ENCODE measurements at regions not wholly inside any gene's neighbourhood (a gene's known extent, or its start where the extent isn't known, plus 50 kb on each side); places are given as distances from the start of the nearest gene placed in this dataset.
A peak's percentile ranks its signal among the peaks of the same experiment; 100 is the strongest.

DNA sequence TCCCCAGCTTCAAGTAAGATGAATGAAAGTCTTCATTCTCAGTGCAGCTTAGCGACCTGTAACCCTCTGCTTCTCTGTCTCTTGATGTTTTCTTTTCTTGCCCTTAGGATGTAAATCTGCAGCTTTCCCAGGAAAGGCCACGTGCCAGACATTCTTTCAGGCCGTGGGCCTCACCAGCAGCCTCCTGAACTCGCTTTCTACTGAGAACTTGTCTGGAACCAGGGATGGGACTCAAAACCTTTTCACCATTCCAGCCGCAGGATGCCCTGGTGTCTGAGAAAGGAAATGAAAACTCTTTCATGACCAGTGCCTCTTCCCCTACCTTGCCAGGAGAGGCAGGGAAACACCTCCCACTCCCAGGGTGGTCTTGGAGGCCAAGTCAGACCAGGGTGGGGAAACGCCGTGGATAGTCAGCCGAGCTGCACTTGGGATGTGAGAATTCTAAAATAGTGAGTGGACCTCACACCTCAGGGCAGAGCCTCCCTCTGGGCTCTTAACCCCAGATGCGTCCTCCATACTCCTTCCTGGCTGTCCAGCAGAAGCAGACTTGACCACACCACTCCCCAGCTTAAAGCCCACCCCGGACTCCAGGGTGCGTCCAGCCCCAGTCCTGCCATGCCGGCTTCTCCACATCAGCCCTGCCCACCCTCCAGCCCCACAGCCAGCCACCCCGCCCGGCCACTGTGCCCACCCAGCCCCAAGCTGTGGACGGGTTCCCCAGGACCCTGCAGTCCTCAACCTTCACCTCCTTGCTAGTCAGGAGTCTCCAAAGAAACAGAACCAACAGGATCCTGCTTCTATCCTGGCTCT lies 115.5 kb downstream of the TWIST2 start:
- Mint-ChIP-seq H3K27me3 (ENCODE audit: low read depth) (peaks cover under 1% of the 10 kb centered on the region), H3K36me3 (ENCODE audit: low read depth) (no peaks in the 10 kb centered on the region), H3K4me3 (no peak overlapping the region), H3K9me3 (peaks cover 3% of the 10 kb centered on the region), H3K4me1 (ENCODE audit: low read depth) (no peaks in the 10 kb centered on the region), H3K27ac (no peak overlapping the region)
- intact Hi-C loops (cut with micrococcal nuclease), result no loop called here
- no peak for DNase-seq
- CTCF ChIA-PET, result no interaction called here

DNA sequence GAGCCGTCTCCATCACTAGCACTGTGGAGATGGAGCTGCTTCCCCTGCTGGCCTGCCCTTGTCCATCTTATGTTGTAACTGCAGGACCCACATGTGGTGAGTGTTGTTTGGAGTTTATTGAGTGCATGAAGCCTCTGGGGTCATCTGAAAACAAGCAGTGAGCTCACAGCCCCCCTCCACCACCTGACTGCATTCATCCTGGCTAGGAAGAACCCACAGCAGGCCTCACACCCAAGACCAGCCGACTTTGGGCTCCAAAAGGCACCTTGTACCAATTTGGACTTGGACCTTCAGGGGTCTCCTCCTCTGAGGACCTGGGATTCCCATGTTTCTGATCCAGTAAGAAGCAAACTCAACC lies 116.1 kb downstream of the TWIST2 start:
- intact Hi-C loops (cut with micrococcal nuclease), result no loop called here
- H3K36me3 Mint-ChIP-seq (ENCODE audit: low read depth), result no peaks in the 10 kb centered on the region
- peaks cover 3% of the 10 kb centered on the region for H3K9me3 Mint-ChIP-seq
- H3K4me1 Mint-ChIP-seq (ENCODE audit: low read depth), result no peaks in the 10 kb centered on the region
- DNase-seq, result no peak
- H3K27ac Mint-ChIP-seq, result no peak overlapping the region
- CTCF ChIA-PET, result no interaction called here
- no peak overlapping the region for H3K4me3 Mint-ChIP-seq
- H3K27me3 Mint-ChIP-seq (ENCODE audit: low read depth), result no peaks in the 10 kb centered on the region

DNA sequence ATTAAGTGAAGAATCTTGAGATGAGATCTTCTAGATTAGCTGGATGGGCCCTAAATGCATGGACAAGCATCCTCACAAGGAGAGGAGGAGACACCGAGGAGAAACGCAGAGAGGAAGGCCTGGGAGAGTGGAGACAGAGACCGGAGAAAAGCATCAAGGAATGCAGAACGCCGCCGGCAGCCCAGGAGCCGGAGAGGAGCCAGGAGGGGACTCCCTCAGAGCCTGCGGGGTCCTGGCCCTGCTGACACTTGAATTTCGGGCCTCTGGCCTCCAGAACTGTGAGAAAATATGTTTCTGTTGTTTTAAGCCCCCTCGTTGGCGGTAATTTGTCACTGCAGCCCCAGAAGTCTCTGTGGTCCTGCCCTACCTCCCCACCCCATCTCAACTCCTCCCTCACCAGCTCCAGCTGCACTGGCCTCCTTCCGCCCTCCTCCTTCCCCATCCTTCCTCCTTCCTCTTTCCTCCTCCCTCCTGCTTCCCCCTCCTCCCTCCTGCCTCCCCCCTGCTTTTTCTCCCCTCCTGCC lies 116.7 kb downstream of the TWIST2 start:
- CTCF ChIA-PET, result no interaction called here
- H3K27ac Mint-ChIP-seq, result no peak overlapping the region
- no peaks in the 10 kb centered on the region for H3K4me1 Mint-ChIP-seq (ENCODE audit: low read depth)
- H3K27me3 Mint-ChIP-seq (ENCODE audit: low read depth), result no peaks in the 10 kb centered on the region
- intact Hi-C loops (cut with micrococcal nuclease), result no loop called here
- no peaks in the 10 kb centered on the region for H3K36me3 Mint-ChIP-seq (ENCODE audit: low read depth)
- no peak overlapping the region for H3K4me3 Mint-ChIP-seq
- DNase-seq, result no peak
- H3K9me3 Mint-ChIP-seq, result peaks cover 3% of the 10 kb centered on the region

DNA sequence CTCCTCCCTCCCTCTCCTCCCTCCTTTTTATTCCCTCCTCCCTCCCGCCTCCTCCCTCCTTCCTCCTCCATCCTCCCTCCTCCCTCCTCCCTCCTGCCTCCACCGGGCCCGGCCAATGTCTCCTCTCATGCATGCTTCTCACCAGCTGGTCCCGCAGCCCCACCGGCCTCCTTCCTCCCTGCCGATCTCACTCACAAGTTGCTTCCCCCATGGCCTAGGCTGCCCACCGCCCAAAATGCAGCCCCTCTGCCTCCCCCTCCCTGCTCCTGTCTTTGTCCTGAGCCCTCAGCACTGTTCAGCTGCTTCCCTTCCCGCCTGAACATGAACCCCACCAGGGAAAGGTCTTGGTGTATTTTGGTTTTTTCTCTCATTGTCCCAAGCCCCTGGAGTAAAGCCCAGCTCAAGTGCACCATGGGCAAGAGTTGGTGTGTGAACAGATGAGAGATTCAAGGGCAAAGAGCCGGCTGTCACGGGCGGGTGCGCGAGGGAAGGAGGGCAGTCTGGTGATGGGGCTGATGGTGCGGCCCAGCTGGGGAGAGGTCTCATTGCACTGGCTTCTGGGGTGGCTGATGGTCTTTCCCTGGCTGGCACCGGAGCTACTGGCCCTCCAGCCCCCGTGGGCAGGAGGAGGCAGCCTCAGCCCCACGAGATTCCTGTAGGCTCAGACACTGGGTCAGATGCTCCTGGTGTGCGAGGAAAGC lies 117.6 kb downstream of the TWIST2 start:
- Mint-ChIP-seq H3K27ac (no peak overlapping the region), H3K9me3 (no peaks in the 10 kb centered on the region), H3K4me3 (no peak overlapping the region), H3K36me3 (ENCODE audit: low read depth) (no peaks in the 10 kb centered on the region), H3K4me1 (ENCODE audit: low read depth) (no peaks in the 10 kb centered on the region), H3K27me3 (ENCODE audit: low read depth) (peaks cover 2% of the 10 kb centered on the region)
- intact Hi-C loops (cut with micrococcal nuclease), result no loop called here
- CTCF ChIA-PET, result no interaction called here
- no peak for DNase-seq

DNA sequence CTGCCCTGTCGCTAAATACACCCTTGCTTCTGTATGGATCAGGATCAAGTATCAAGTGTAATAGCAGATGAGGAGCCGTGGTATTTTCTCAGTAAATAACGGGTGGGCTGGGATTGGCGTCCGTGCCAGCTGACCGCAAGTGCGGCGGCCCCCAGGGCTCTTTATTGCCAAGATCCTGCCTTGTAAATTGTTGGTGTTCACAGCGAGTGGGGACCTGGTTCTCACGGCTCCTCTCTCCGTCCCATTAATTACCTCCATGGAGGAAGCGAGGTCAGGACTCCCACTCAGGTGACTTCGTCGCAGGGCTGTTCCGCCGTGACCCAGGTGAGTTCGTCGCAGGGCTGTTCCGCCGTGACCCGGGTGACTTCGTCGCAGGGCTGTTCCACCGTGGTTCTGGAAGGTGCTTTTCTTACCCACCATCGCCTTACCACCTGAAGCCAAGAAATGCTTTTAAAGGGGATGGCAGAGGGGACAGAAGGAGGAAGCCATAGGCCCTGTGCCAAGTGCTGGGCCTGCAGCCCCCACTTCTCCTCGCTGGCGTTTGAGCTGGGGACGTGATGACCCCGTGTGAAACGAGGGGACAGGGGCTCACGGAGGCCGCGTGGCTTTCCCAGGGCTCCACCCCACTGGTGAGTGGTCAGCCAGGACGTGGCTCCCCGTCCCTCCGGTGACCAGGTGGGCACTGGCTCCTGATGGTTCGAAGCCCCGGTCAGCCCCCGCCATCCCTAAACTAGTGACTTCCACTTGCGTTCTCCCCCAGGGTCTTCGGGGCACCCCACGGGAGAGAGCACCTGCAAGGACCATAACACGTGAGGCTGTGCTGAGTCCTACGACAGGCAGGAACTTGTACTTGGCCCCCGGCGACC lies 118.4 kb downstream of the TWIST2 start:
- intact Hi-C loops (cut with micrococcal nuclease), result no loop called here
- CTCF ChIA-PET, result no interaction called here

DNA sequence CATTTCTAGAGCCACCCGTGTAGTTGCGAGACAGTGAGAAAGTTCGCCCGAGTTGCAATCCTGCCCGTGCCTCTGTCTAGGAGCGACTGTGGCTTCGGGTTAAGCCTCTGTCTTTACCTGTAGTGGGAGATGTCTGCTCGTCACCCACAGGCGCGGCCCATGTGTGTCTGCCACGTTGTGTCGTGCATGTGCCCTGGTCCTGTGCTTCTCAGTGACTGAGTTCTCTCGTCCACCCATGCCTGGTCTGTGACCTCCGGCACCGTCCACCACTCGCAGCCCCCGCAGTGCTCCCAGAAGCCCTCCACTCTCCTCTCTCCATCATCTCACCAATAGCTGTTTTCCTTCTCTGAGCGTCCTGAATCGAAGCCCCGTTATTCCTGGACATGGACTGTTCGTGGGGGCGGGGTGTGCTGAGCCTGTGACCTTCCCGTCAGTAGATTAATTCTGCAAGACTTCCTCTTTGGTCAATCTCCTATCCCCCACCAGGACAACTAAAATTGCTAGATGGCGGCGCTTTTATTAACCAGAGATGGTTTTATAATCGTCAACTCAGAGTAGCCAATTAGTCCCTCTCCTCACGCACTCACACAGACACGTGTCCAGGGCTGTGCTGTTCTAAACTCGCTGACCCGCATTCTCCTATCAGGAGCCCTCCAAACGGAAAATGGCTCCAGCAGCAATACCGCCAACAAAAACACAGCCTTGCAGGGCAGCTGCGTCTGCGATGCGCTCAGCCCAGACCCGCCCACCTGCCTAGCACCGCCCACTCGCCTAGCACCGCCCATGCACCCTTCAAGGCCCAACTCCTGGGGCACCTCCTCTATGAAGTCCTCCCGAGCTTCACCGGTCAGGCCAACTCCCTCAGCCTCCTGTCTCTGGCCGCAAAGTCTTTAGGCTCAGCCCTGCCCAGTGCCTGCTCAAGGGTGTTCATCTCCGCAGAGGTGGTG lies 119.4 kb downstream of the TWIST2 start:
- Mint-ChIP-seq H3K27ac (no peak overlapping the region), H3K27me3 (ENCODE audit: low read depth) (peaks cover 5% of the 10 kb centered on the region), H3K9me3 (no peaks in the 10 kb centered on the region), H3K4me1 (ENCODE audit: low read depth) (no peaks in the 10 kb centered on the region), H3K4me3 (no peak overlapping the region), H3K36me3 (ENCODE audit: low read depth) (no peaks in the 10 kb centered on the region)
- CTCF ChIA-PET, result no interaction called here
- intact Hi-C loops (cut with micrococcal nuclease), result no loop called here
- DNase-seq, result no peak

More for the DNA sequence above, 118.4 kb downstream of the TWIST2 start:
- Mint-ChIP-seq H3K9me3 (no peaks in the 10 kb centered on the region), H3K27ac (no peak overlapping the region), H3K27me3 (ENCODE audit: low read depth) (peaks cover 2% of the 10 kb centered on the region), H3K4me3 (no peak overlapping the region), H3K4me1 (ENCODE audit: low read depth) (no peaks in the 10 kb centered on the region), H3K36me3 (ENCODE audit: low read depth) (no peaks in the 10 kb centered on the region)
- no peak for DNase-seq

DNA sequence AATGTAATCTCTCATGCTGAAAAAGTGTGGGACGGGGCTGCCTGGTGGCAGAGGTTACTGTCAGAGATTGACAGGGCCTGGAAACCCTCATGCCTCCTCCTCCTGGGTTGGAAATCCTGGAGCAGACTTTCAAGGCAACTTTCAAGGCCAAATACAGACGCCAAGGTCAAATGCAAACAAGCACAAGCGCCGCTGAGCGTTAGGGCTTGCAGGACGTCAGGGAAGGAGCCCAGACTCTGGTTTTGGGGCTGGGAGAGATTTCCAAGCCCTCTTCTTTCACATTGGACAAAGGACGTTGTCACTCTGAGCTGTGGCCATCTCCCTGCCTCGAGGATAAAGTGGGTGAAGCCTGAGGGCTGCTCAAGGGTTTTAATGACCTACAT lies 120.1 kb downstream of the TWIST2 start:
- CTCF ChIA-PET, result interaction anchor here (0.9 to 1.0 kb wide), 3 partner anchors 10 to 19 kb away, joined by 3 read pairs; no protein-coding TSS in a partner anchor
- H3K36me3 Mint-ChIP-seq (ENCODE audit: low read depth), result no peaks in the 10 kb centered on the region
- no peaks in the 10 kb centered on the region for H3K9me3 Mint-ChIP-seq
- DNase-seq, result no peak
- H3K4me3 Mint-ChIP-seq, result no peak overlapping the region
- H3K27ac Mint-ChIP-seq, result no peak overlapping the region
- H3K27me3 Mint-ChIP-seq (ENCODE audit: low read depth), result peaks cover 6% of the 10 kb centered on the region
- intact Hi-C loops (cut with micrococcal nuclease), result no loop called here
- no peaks in the 10 kb centered on the region for H3K4me1 Mint-ChIP-seq (ENCODE audit: low read depth)

DNA sequence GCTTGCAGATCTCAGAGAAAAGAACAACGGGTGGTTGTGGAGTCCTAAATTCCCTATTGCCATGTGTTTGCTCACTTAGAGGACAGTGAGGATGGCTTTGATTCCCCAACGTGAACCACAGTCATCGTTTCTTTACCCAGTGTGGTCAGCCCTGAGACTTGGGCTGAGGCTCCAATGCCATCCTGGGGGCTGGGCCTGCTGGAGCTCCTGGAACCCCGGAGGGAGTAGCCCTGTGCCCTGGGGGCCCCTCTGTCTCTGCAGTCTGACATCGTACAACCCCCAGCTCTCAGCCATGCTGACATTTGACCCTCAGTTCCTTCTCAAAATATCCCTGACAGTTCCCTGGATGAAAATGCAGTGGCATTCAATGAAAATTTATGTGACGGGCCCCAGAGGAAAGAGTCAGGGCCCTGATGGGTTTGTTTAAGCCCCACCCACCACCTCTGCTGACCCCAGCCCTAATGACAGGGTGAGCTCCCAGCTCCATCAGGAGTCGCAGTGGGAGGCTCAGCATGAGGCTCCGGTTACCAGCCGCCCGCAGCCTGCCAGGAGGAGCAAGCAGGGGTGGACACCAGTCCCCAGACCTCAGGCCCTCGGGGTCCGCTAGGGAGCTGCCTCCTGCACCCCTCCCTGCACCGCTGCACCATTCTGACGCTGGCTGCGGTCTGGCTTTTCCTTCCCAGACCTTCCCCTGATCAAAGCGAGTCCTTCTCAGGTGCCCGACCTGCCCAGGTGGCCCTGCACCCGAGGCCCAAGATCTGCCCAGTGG lies 120.9 kb downstream of the TWIST2 start:
- Mint-ChIP-seq H3K27me3 (ENCODE audit: low read depth) (peaks cover 6% of the 10 kb centered on the region), H3K4me1 (ENCODE audit: low read depth) (no peaks in the 10 kb centered on the region), H3K4me3 (no peak overlapping the region), H3K9me3 (no peaks in the 10 kb centered on the region), H3K27ac (no peak overlapping the region), H3K36me3 (ENCODE audit: low read depth) (no peaks in the 10 kb centered on the region)
- intact Hi-C loops (cut with micrococcal nuclease), result no loop called here
- DNase-seq, result no peak
- CTCF ChIA-PET, result interaction anchor here (0.7 to 1.0 kb wide), 4 partner anchors 11 to 21 kb away, joined by 3 read pairs; no protein-coding TSS in a partner anchor

DNA sequence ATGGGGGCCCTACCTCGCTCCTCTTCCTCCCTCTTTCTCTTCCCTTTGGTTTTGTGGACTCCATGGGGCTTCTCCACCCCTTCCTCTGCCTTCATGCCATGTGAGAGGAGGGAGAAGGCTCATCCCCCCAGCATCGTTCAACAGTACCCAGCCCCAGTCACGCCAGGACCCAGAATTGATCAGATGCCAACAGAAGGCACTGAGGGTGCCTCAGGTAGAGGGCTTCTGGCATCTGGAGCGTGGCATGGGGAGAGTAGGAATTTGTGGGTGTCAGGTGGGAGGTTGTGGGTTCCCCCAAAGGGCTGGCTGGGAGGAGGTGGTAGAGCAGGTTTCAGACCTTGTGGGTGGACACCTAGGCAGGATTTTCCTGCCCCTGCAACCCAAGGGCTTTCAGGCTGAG lies 122.0 kb downstream of the TWIST2 start:
- DNase-seq, result no peak
- CTCF ChIA-PET, result interaction anchor here (0.7 kb wide), 1 partner anchor 22 kb away, joined by 3 read pairs; no protein-coding TSS in a partner anchor
- Mint-ChIP-seq H3K27me3 (ENCODE audit: low read depth) (peaks cover 6% of the 10 kb centered on the region), H3K9me3 (no peaks in the 10 kb centered on the region), H3K4me1 (ENCODE audit: low read depth) (no peaks in the 10 kb centered on the region), H3K36me3 (ENCODE audit: low read depth) (no peaks in the 10 kb centered on the region), H3K4me3 (no peak overlapping the region), H3K27ac (no peak overlapping the region)
- intact Hi-C loops (cut with micrococcal nuclease), result loop anchor here (2.0 kb wide), 1 partner anchor 249 kb away; no protein-coding TSS in a partner anchor

DNA sequence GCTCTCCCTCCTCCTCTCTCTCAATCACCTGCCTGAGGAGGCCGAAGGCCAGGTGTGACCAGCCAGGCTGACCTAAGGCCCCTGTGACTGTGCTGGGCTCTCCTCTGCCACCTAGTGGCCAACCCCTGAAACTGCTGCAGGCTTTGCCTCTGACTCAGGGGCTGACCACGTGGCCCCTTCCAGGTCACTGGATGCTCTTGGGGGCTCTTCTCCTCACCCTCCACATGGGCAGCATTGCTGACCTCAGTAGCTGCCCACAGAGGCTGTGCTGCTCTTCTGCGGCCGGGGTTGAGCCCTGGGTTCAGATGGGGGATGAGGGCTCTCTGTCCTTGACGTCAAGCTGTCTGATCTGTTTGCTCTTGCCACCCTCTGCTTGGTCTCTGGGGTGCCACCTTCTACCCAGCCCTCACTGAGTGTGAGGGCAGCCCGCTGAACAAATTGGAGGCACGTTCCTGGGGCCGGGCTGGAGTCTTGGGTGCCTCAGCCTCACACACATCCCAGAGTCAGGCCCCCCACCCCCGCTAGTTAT lies 122.7 kb downstream of the TWIST2 start:
- H3K36me3 Mint-ChIP-seq (ENCODE audit: low read depth), result no peaks in the 10 kb centered on the region
- CTCF ChIA-PET, result interaction anchor here (0.6 to 0.7 kb wide), 2 partner anchors 11 to 93 kb away, joined by 3 read pairs; no protein-coding TSS in a partner anchor

More for the DNA sequence above, 122.7 kb downstream of the TWIST2 start:
- no peaks in the 10 kb centered on the region for H3K4me1 Mint-ChIP-seq (ENCODE audit: low read depth)
- no peak overlapping the region for H3K27ac Mint-ChIP-seq
- no peak overlapping the region for H3K4me3 Mint-ChIP-seq
- H3K9me3 Mint-ChIP-seq, result peaks cover 7% of the 10 kb centered on the region
- intact Hi-C loops (cut with micrococcal nuclease), result loop anchor here (2.0 kb wide), 1 partner anchor 250 kb away; no protein-coding TSS in a partner anchor
- H3K27me3 Mint-ChIP-seq (ENCODE audit: low read depth), result peaks cover 6% of the 10 kb centered on the region
- peak; percentile 55 for DNase-seq
